ENCODE measurements at regions not wholly inside any gene's neighbourhood (a gene's known extent, or its start where the extent isn't known, plus 50 kb on each side); places are given as distances from the start of the nearest gene placed in this dataset.

DNA sequence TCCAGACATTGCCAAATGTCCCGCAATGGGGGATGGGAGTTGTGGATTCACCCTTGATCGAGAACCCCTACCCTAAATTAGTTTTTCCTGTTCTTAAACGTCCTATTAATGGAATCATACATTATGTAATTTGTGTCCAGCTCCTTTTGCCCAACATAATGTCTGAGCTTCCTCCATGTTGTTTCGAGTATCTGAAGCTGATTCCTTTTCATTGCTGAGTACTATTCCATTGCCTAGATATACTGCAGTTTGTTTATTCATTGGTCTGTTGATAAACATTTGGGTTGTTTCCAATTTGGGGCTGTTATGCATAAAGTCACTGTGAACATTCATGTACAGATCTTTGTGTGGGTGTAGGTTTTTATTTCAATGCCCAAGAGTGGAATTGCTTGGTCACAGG, 251.3 kb downstream of the BCOR start:
- Histone ChIP-seq H2AFZ (ENCODE audit: low read length, unreplicated experiment) (no peak overlapping the region), H3K79me2 (ENCODE audit: control insufficient read depth, insufficient read depth, low read length, unreplicated experiment) (no peaks in the 10 kb centered on the region), H3K4me3 (ENCODE audit: low read depth, low read length) (no peak overlapping the region), H3K27ac (ENCODE audit: low read depth, low read length) (no peak overlapping the region), H3K36me3 (ENCODE audit: insufficient read depth, low read length) (no peaks in the 10 kb centered on the region), H3K4me1 (ENCODE audit: control insufficient read depth, insufficient read depth, low read length, unreplicated experiment) (peaks cover 12% of the 10 kb centered on the region), H3K27me3 (ENCODE audit: insufficient read depth, low read length) (no peaks in the 10 kb centered on the region)

DNA sequence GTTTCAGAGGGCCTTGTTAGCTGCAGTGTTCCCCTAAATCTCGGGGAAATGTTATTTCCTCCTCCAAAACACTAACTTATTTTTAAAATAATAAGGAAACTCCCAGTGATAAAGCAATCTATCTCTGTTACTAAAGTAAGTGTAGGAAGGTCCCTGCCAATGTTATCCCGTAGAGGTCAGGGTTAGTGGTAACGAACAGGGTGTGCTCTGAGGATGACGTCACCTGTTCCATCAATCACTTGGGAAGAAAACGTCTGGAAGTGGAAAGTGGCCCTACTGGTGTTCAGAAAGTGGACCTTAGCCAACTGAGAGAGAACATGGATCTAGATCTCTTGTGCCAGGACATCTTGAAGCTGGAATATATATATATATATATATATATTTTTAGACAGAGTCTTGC, 249.5 kb downstream of the BCOR start:
- no peaks in the 10 kb centered on the region for H3K79me2 ChIP-seq (ENCODE audit: control insufficient read depth, insufficient read depth, low read length, unreplicated experiment)
- H2AFZ ChIP-seq (ENCODE audit: low read length, unreplicated experiment) = no peak overlapping the region
- no peaks in the 10 kb centered on the region for H3K36me3 ChIP-seq (ENCODE audit: insufficient read depth, low read length)
- no peak overlapping the region for H3K27ac ChIP-seq (ENCODE audit: low read depth, low read length)
- peaks cover 12% of the 10 kb centered on the region for H3K4me1 ChIP-seq (ENCODE audit: control insufficient read depth, insufficient read depth, low read length, unreplicated experiment)
- H3K4me3 ChIP-seq (ENCODE audit: low read depth, low read length) = no peak overlapping the region
- H3K27me3 ChIP-seq (ENCODE audit: insufficient read depth, low read length) = no peaks in the 10 kb centered on the region

DNA sequence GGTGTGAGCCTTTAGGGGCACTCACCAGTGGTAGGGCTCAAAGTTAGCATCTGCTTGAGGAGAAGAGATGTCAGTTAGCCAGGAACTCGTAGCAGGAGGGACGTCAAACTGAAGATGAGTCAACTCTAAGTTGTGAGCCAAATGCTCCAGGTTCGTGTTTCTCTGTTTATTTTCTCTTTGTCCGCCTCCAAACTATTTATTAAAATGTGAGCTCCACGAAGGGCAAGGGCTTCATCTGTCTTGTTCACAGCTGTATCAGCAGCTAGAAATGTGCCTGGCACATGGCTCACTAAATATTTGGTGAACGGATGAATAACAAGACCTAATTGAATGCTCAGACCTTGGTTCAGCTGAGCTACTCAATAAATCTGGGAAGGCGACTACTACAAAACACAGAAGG, 248.9 kb downstream of the BCOR start:
- H2AFZ ChIP-seq (ENCODE audit: low read length, unreplicated experiment) = no peak overlapping the region
- H3K4me3 ChIP-seq (ENCODE audit: low read depth, low read length) = no peak overlapping the region
- H3K27ac ChIP-seq (ENCODE audit: low read depth, low read length) = peak overlapping the region; percentile 65; the same call in 1 of the 2 replicates
- no peaks in the 10 kb centered on the region for H3K36me3 ChIP-seq (ENCODE audit: insufficient read depth, low read length)
- H3K79me2 ChIP-seq (ENCODE audit: control insufficient read depth, insufficient read depth, low read length, unreplicated experiment) = no peaks in the 10 kb centered on the region
- H3K27me3 ChIP-seq (ENCODE audit: insufficient read depth, low read length) = no peaks in the 10 kb centered on the region
- H3K4me1 ChIP-seq (ENCODE audit: control insufficient read depth, insufficient read depth, low read length, unreplicated experiment) = peaks cover 12% of the 10 kb centered on the region

DNA sequence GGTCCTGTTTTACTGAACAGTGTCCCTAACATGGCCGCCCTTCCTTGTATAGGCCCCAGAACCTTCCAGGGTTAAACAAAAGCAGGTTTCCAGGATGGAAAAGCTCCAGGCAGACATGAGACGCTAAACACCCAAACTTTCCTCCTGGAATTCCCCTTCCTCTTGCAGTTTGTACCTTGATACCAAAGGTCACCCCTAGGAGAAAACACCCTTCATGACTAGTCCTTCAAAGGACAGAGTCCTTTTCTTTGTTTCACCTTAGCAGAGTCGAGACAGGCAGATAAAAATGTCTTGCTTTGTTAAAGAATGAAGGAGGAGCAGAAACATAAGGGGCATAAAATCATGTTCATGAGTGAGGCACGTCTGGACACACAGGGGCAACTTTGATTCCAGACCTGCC, 247.5 kb downstream of the BCOR start:
- Histone ChIP-seq H3K27ac (ENCODE audit: low read depth, low read length) (no peak overlapping the region), H3K79me2 (ENCODE audit: control insufficient read depth, insufficient read depth, low read length, unreplicated experiment) (no peaks in the 10 kb centered on the region), H3K36me3 (ENCODE audit: insufficient read depth, low read length) (no peaks in the 10 kb centered on the region), H3K4me3 (ENCODE audit: low read depth, low read length) (no peak overlapping the region), H2AFZ (ENCODE audit: low read length, unreplicated experiment) (no peak overlapping the region), H3K4me1 (ENCODE audit: control insufficient read depth, insufficient read depth, low read length, unreplicated experiment) (peaks cover 14% of the 10 kb centered on the region), H3K27me3 (ENCODE audit: insufficient read depth, low read length) (no peaks in the 10 kb centered on the region)

DNA sequence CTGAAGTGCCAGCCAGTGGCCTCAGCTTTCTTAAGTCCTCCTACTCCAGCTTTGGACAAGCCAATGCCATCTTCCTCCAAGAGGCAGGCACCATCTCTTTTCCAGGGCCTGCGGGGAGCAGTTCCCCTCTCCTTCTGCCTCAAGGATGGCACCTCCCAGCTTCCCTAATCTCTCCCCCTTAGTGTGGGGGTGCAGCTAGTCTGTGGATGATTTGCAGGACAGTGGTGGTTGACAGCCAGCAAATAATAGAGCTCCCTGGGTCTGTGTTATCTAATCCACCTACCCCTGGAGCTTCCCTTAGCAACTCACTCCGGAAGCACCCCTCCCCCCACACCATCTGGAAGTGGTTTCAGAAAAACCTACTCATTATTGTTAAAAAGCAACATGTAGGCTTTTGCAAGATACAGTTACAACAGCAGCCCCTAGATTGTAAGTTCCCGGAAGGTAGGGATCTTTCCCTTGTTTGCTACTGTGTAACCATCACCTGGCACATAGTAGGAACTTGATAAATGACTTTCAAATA, 247.1 kb downstream of the BCOR start:
- Histone ChIP-seq H2AFZ (ENCODE audit: low read length, unreplicated experiment) (no peak overlapping the region), H3K79me2 (ENCODE audit: control insufficient read depth, insufficient read depth, low read length, unreplicated experiment) (no peaks in the 10 kb centered on the region), H3K36me3 (ENCODE audit: insufficient read depth, low read length) (no peaks in the 10 kb centered on the region), H3K4me3 (ENCODE audit: low read depth, low read length) (no peak overlapping the region), H3K27me3 (ENCODE audit: insufficient read depth, low read length) (no peaks in the 10 kb centered on the region), H3K27ac (ENCODE audit: low read depth, low read length) (no peak overlapping the region), H3K4me1 (ENCODE audit: control insufficient read depth, insufficient read depth, low read length, unreplicated experiment) (peaks cover 19% of the 10 kb centered on the region)

DNA sequence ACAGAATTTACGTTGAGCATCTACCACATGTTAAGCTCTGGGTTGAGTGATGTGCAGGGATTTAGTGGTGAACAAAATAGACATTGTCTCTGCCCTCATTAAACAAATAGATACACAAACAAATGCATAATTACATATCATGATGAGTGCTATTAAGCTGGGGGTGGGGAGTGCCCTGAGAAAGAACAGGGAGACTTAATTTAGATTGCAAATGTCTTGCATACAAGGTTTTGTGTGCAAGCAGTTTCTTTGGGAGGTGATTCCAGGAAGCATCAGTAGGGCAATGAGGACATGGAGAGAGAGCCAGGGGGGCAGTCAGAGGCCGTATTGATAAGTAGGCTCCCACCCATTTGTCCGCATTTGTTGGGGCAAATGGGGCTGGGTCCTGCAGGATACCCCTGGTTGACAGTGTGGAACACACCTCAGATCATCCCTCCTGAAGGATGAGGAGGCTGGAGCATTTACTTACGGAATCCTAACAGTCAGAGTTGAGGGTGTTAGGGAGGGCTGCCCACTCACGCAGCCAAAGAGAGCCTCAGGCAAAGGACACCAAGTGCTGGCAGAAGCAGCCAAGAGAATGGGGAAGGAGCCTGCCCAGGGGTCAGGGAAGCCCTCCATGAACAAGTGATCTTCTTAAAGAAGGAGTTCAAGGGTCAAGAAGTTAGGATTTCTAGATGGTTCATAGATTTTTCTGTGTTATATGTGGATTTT, 245.9 kb downstream of the BCOR start:
- Histone ChIP-seq H3K4me3 (ENCODE audit: low read depth, low read length) (no peak overlapping the region), H3K27me3 (ENCODE audit: insufficient read depth, low read length) (no peaks in the 10 kb centered on the region), H2AFZ (ENCODE audit: low read length, unreplicated experiment) (no peak overlapping the region), H3K4me1 (ENCODE audit: control insufficient read depth, insufficient read depth, low read length, unreplicated experiment) (peaks cover 24% of the 10 kb centered on the region), H3K36me3 (ENCODE audit: insufficient read depth, low read length) (no peaks in the 10 kb centered on the region), H3K27ac (ENCODE audit: low read depth, low read length) (no peak overlapping the region), H3K79me2 (ENCODE audit: control insufficient read depth, insufficient read depth, low read length, unreplicated experiment) (no peaks in the 10 kb centered on the region)

DNA sequence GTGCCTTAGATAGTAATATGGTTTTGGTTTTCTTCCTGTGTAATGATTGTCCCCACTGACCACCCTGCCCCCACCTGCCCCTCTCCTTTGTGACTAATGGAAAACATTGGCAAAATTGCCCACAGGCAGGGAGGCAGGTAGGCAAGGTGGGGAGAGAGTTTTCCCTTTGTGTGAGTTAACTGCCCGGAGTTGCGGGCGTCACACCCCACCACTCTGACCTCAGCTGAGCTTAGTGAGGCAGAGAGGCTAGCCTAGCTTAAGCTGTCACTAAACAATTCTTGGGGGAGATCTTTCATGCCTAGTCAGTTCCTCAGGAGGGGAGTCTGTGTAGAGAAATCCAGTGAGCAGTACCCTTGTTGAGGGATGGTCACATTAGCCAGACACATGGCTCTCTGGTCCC, 245.3 kb downstream of the BCOR start:
- Histone ChIP-seq H3K36me3 (ENCODE audit: insufficient read depth, low read length) (no peaks in the 10 kb centered on the region), H3K4me1 (ENCODE audit: control insufficient read depth, insufficient read depth, low read length, unreplicated experiment) (peaks cover 25% of the 10 kb centered on the region), H3K27me3 (ENCODE audit: insufficient read depth, low read length) (no peaks in the 10 kb centered on the region), H2AFZ (ENCODE audit: low read length, unreplicated experiment) (no peak overlapping the region), H3K4me3 (ENCODE audit: low read depth, low read length) (no peak overlapping the region), H3K27ac (ENCODE audit: low read depth, low read length) (no peak overlapping the region), H3K79me2 (ENCODE audit: control insufficient read depth, insufficient read depth, low read length, unreplicated experiment) (no peaks in the 10 kb centered on the region)

DNA sequence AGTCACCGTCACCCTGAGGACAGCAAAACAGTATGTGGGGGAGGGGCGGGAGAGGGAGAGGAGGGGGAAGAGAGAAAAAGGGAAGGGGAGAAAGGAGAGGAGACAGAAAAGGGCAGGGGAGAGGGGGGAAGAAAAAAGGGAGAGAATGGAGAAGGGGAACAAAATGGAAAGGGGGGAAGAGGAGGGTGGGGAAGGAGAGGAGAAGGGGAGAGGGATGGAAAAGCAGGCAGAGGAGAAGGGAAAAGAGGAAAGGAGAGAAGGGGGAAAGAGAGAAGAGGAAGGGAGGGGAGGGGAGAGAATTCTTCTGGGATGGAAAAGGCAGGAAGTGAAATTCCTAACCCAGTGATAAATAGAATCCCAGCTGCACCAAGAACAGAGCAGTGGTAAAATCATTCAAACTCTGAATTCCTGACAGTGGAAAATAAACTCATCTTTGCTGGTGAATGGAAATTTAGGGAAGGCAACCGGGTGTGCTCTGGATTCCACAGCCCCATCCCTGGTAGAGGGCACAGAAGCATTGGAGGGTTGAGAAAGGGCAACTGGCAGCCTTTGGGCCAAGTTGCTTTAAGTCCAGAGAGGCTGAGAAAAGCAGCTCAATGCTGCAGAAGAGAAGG, 244.2 kb downstream of the BCOR start:
- Histone ChIP-seq H3K27ac (ENCODE audit: low read depth, low read length) (no peak overlapping the region), H2AFZ (ENCODE audit: low read length, unreplicated experiment) (no peak overlapping the region), H3K4me1 (ENCODE audit: control insufficient read depth, insufficient read depth, low read length, unreplicated experiment) (peaks cover 32% of the 10 kb centered on the region), H3K27me3 (ENCODE audit: insufficient read depth, low read length) (no peaks in the 10 kb centered on the region), H3K36me3 (ENCODE audit: insufficient read depth, low read length) (no peaks in the 10 kb centered on the region), H3K4me3 (ENCODE audit: low read depth, low read length) (no peak overlapping the region), H3K79me2 (ENCODE audit: control insufficient read depth, insufficient read depth, low read length, unreplicated experiment) (no peaks in the 10 kb centered on the region)

DNA sequence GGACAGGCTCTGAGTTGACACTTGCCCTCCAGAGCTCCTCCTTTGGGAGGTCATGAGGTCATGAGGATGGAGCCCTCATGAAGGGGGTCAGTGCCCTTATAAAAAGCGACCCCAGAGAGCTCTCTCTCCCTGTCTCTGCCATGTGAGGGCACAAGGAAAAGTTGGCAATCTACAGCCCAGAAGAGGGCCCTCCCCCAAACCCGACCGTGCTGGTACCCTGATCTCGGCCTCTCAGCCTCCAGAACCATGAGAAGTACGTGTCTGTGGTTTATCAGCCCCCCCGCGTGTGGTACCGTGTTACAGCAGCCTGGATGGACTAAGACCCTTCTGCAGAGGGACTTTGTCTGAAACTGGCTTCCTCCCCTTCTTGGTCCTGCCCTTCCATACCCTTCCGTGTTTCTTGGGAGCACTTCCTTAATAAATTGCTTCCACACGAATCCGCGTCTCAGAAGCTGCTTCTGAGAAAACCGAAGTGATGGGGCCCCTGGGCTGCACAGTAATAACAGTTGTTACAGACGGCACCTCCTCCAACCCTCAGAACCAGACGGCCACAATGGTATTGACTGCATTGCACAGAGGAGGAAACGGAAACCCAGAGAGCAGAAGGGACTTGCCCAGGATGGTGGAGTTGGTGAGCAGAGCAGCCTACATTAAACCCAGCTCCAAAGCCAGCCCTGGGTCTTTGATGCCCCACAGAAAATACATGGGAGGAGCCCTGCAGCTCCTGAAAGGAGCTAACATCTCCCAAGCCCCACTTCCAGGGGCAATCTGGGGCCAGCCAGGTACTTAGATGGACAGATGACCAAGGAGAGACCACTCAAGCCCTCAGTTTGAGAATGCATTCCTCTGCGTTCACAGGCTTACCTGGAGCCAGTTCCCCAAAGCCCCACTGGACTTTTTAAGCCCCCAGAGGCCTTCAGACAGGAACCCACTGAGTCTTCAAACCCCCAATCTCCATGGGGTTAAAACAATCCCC, 242.7 kb downstream of the BCOR start:
- H3K4me1 ChIP-seq (ENCODE audit: control insufficient read depth, insufficient read depth, low read length, unreplicated experiment) = peaks cover 30% of the 10 kb centered on the region

DNA sequence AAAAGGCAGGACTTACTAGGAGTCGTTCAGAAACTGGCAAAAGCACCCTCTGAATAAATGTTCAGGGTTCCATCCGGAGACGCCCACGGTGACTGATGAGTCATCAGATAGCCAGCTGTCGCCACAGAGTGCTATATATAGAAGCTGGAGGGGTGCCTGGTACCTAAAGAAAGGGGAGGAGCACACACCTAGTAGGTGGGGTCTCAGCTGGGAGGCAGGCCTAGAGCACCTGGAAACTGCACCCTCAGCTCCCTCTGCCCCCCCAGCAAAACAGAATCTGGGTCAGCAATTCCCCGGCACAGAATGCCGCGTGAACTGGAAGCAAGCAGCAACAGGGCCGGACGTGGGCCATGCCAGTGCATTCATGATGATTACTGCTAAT, 242.0 kb downstream of the BCOR start:
- H3K27me3 ChIP-seq (ENCODE audit: insufficient read depth, low read length) = no peaks in the 10 kb centered on the region
- H3K79me2 ChIP-seq (ENCODE audit: control insufficient read depth, insufficient read depth, low read length, unreplicated experiment) = no peaks in the 10 kb centered on the region
- no peak overlapping the region for H3K27ac ChIP-seq (ENCODE audit: low read depth, low read length)
- no peak overlapping the region for H3K4me3 ChIP-seq (ENCODE audit: low read depth, low read length)
- H3K4me1 ChIP-seq (ENCODE audit: control insufficient read depth, insufficient read depth, low read length, unreplicated experiment) = peaks cover 32% of the 10 kb centered on the region
- no peak overlapping the region for H2AFZ ChIP-seq (ENCODE audit: low read length, unreplicated experiment)
- no peaks in the 10 kb centered on the region for H3K36me3 ChIP-seq (ENCODE audit: insufficient read depth, low read length)

More for the DNA sequence above, 242.7 kb downstream of the BCOR start:
- H3K27me3 ChIP-seq (ENCODE audit: insufficient read depth, low read length) = no peaks in the 10 kb centered on the region
- no peak overlapping the region for H3K4me3 ChIP-seq (ENCODE audit: low read depth, low read length)
- no peaks in the 10 kb centered on the region for H3K36me3 ChIP-seq (ENCODE audit: insufficient read depth, low read length)
- H2AFZ ChIP-seq (ENCODE audit: low read length, unreplicated experiment) = no peak overlapping the region
- H3K27ac ChIP-seq (ENCODE audit: low read depth, low read length) = no peak overlapping the region
- H3K79me2 ChIP-seq (ENCODE audit: control insufficient read depth, insufficient read depth, low read length, unreplicated experiment) = no peaks in the 10 kb centered on the region
